ENCODE measurements at regions not wholly inside any gene's neighbourhood (a gene's known extent, or its start where the extent isn't known, plus 50 kb on each side); places are given as distances from the start of the nearest gene placed in this dataset.

DNA sequence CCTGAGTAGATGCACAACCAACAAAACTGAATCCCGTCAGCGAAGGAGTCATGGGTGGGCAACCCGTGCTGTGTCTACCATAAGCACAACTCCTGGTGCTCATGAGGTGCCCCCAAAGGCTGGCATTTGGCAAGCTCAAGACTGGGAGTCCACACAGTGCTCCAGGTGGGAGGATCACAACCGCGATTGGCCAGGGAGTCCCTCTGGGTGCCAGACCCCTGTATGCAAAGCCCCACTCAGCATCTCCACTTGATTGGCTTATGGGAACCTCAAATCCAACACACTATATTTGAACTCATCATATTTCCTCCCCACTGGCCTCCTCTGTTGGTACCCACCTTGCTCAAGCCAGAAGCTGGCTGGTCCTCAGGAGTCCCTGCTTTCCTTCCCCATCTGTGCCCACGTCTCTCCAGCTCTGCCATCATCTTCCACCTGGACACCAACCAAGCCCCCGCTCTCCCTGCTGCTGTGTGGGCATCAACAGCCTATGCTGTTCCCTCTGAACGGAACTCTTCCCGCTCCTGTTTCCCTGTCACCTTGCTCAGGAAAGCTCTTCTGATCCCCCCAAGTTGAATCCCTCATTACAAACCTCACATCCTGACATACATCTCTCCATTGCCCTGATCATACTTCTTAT is 142.3 kb upstream of the PTPN1 start:
- TF ChIP-seq ARNTL (CRISPR knock-in tag; IDR thresholded peaks at IDR 0.05; ENCODE audit: borderline replicate concordance, low read depth): no peak
- no peak for TF ChIP-seq ZNF70 (CRISPR knock-in tag; IDR thresholded peaks at IDR 0.05)
- TF ChIP-seq GLIS3 (CRISPR knock-in tag; IDR thresholded peaks at IDR 0.05): no peak
- TF ChIP-seq, protein P1, sequence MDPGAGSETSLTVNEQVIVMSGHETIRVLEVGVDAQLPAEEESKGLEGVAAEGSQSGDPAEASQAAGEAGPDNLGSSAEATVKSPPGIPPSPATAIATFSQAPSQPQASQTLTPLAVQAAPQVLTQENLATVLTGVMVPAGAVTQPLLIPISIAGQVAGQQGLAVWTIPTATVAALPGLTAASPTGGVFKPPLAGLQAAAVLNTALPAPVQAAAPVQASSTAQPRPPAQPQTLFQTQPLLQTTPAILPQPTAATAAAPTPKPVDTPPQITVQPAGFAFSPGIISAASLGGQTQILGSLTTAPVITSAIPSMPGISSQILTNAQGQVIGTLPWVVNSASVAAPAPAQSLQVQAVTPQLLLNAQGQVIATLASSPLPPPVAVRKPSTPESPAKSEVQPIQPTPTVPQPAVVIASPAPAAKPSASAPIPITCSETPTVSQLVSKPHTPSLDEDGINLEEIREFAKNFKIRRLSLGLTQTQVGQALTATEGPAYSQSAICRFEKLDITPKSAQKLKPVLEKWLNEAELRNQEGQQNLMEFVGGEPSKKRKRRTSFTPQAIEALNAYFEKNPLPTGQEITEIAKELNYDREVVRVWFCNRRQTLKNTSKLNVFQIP (CRISPR knock-in tag; IDR thresholded peaks at IDR 0.05; ENCODE audit: borderline replicate concordance, low read depth): no peak
- no peak for TF ChIP-seq OSR1 (CRISPR knock-in tag; IDR thresholded peaks at IDR 0.05)
- TF ChIP-seq, protein P2, sequence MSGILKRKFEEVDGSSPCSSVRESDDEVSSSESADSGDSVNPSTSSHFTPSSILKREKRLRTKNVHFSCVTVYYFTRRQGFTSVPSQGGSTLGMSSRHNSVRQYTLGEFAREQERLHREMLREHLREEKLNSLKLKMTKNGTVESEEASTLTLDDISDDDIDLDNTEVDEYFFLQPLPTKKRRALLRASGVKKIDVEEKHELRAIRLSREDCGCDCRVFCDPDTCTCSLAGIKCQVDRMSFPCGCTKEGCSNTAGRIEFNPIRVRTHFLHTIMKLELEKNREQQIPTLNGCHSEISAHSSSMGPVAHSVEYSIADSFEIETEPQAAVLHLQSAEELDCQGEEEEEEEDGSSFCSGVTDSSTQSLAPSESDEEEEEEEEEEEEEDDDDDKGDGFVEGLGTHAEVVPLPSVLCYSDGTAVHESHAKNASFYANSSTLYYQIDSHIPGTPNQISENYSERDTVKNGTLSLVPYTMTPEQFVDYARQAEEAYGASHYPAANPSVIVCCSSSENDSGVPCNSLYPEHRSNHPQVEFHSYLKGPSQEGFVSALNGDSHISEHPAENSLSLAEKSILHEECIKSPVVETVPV (CRISPR knock-in tag; IDR thresholded peaks at IDR 0.05): no peak
- TF ChIP-seq ESRRG (CRISPR knock-in tag; IDR thresholded peaks at IDR 0.05): no peak

Data from SK-N-SH treated with all-trans-retinoic acid at 6 μM for 48 hours (cell line).